ENCODE measurements at regions not wholly inside any gene's neighbourhood (a gene's known extent, or its start where the extent isn't known, plus 50 kb on each side); places are given as distances from the start of the nearest gene placed in this dataset.

- H2BK120ac ChIP-seq (replicated peaks; ENCODE audit: low read depth, low read length) = no peak overlapping the region
- H3K23ac ChIP-seq (ENCODE audit: insufficient read length) = no peak overlapping the region
- H3K27me3 ChIP-seq (replicated peaks in 1 of 4; ENCODE audit: control insufficient read depth in 3 of 4, extremely low read depth in 1 of 4, insufficient read depth in 3 of 4, low read length in 3 of 4) = no peaks in the 10 kb centered on the region
- no peak overlapping the region for H3K56ac ChIP-seq (replicated peaks; ENCODE audit: insufficient read length, low read depth, low read length)
- H2BK15ac ChIP-seq (ENCODE audit: low read length) = no peak overlapping the region
- no peaks in the 10 kb centered on the region for H3K36me3 ChIP-seq (ENCODE audit: control insufficient read depth in 2 of 4, insufficient read depth in 4 of 4, low read length in 3 of 4)
- H3K79me2 ChIP-seq (ENCODE audit: control insufficient read depth in 1 of 2, insufficient read depth in 2 of 2, low read length in 2 of 2) = no peaks in the 10 kb centered on the region
- no peak overlapping the region for H4K5ac ChIP-seq (ENCODE audit: insufficient read length, low read depth, low read length)
- H3K4me3 ChIP-seq (ENCODE audit: extremely low read depth in 1 of 4, insufficient read depth in 2 of 4, low read depth in 3 of 4, low read length in 4 of 4) = no peak overlapping the region
- no peaks in the 10 kb centered on the region for H3K79me1 ChIP-seq (ENCODE audit: low read depth, low read length)
- H3K14ac ChIP-seq (ENCODE audit: insufficient read length) = no peak overlapping the region
- no peak overlapping the region for H4K8ac ChIP-seq (ENCODE audit: extremely low read depth, insufficient read depth, low read length)
- H2AK5ac ChIP-seq (ENCODE audit: low read depth, low read length) = no peak overlapping the region
- H4K20me1 ChIP-seq (replicated peaks in 1 of 2; ENCODE audit: control insufficient read depth in 1 of 2, insufficient read depth in 2 of 2, low read length in 2 of 2) = no peaks in the 10 kb centered on the region
- FAIRE-seq = no peak
- H2BK5ac ChIP-seq (ENCODE audit: low read depth, low read length) = no peak overlapping the region
- H4K91ac ChIP-seq (replicated peaks; ENCODE audit: insufficient read length, low read length) = no peak overlapping the region
- no peak overlapping the region for H2BK20ac ChIP-seq (ENCODE audit: low read length)
- no peak overlapping the region for H3K4ac ChIP-seq (replicated peaks; ENCODE audit: insufficient read length, low read depth, low read length)
- H3K18ac ChIP-seq (ENCODE audit: extremely low read depth, low read length) = no peak overlapping the region
- ChIA-PET POLR2A (ENCODE audit: partially characterized antibody) (no interaction called here), CTCF (ENCODE audit: partially characterized antibody) (no interaction called here)
- H3K9me3 ChIP-seq (ENCODE audit: insufficient read depth in 2 of 2, low read depth in 1 of 2, low read length in 1 of 2) = no peaks in the 10 kb centered on the region
- no peaks in the 10 kb centered on the region for H3K4me1 ChIP-seq (replicated peaks in 1 of 4; ENCODE audit: control insufficient read depth in 3 of 4, insufficient read depth in 4 of 4, low read length in 3 of 4)
- no peaks in the 10 kb centered on the region for H3K23me2 ChIP-seq (ENCODE audit: low read depth, low read length)
- H3K27ac ChIP-seq (ENCODE audit: low read depth, low read length) = no peak overlapping the region
- no peak overlapping the region for H2AFZ ChIP-seq (ENCODE audit: low read length)
- DNase-seq (ENCODE audit: low read depth in 1 of 2, low spot score in 2 of 2) = no peak
- H3K9ac ChIP-seq (replicated peaks in 1 of 4; ENCODE audit: extremely low read depth in 1 of 4, low read depth in 3 of 4, low read length in 3 of 4) = no peak overlapping the region
- no peak overlapping the region for H3K4me2 ChIP-seq (ENCODE audit: insufficient read depth in 1 of 2, low read depth in 2 of 2, low read length in 2 of 2)
- 78% methylated on average over 2 of the region's 2 CpGs; no CpG with 5 or more reads in 1 of the 2 experiments for WGBS, 2 experiments (ENCODE audit: extremely low coverage in 1 of 2, insufficient coverage in 1 of 2, insufficient read length in 1 of 2, insufficient replicate concordance in 2 of 2, low coverage in 1 of 2, low lambda C conversion rate in 2 of 2, missing lambda C conversion rate in 1 of 2)
- H2BK12ac ChIP-seq (ENCODE audit: low read depth, low read length) = no peak overlapping the region
- TF ChIP-seq HDAC2 (IDR thresholded peaks at IDR 0.05; ENCODE audit: borderline replicate concordance in 1 of 2, low read depth in 2 of 2, low read length in 2 of 2) = no peak
- no peak for TF ChIP-seq NANOG (IDR thresholded peaks at IDR 0.05; ENCODE audit: insufficient read depth, low read depth, low read length, poor library complexity, severe bottlenecking)
- no peak for TF ChIP-seq KDM1A (IDR thresholded peaks at IDR 0.05; ENCODE audit: borderline replicate concordance, low read length)
- no peak for TF ChIP-seq SP4 (IDR thresholded peaks at IDR 0.05; ENCODE audit: low read length)
- no peak for TF ChIP-seq SUZ12 (IDR thresholded peaks at IDR 0.05; ENCODE audit: low read length)
- TF ChIP-seq CREB1 (IDR thresholded peaks at IDR 0.05) = no peak
Observed at GRCh38 chrX:112266136-112266535, 183.6 kb upstream of the TRPC5 start.
